GM18870 (cell line): ENCODE measurements at regions not wholly inside any gene's neighbourhood (a gene's known extent, or its start where the extent isn't known, plus 50 kb on each side); places are given as distances from the start of the nearest gene placed in this dataset.
"Not testable (repeated sequence)": the region's sequence is repeated elsewhere in the genome, so short reads cannot be mapped to it uniquely, and the experiment has no call there.

Experiments
- ATAC-seq: cut with Tn5 transposase; IDR thresholded peaks from one replicate; pipeline ENCODE4 v1.9.1; 2021; ENCODE audit warnings: moderate library complexity; ENCODE audit not compliant: unreplicated experiment

- ATAC-seq, result no peak
Observed at GRCh38 chr5:120913396-120913795, 449.3 kb downstream of the PRR16 start.

- ATAC-seq, result no peak
Observed at GRCh38 chr5:120917214-120917758, 453.2 kb downstream of the PRR16 start.

GRCh38 chr5:120919017-120919416 is 454.9 kb downstream of the PRR16 start:
- no peak for ATAC-seq

- no peak for ATAC-seq
Observed at GRCh38 chr5:120923026-120923425, 458.9 kb downstream of the PRR16 start.

GRCh38 chr5:120926471-120926870 is 462.4 kb downstream of the PRR16 start:
- no peak for ATAC-seq

- ATAC-seq, result no peak
Observed at GRCh38 chr5:120927950-120928530, 463.9 kb downstream of the PRR16 start.

GRCh38 chr5:120932480-120932879 is 468.4 kb downstream of the PRR16 start:
- no peak for ATAC-seq

GRCh38 chr5:120934031-120934430 is 469.9 kb downstream of the PRR16 start:
- no peak for ATAC-seq

GRCh38 chr5:120936652-120937051 is 472.6 kb downstream of the PRR16 start:
- no peak for ATAC-seq

- ATAC-seq, result no peak
Observed at GRCh38 chr5:120938604-120939003, 474.5 kb downstream of the PRR16 start.

GRCh38 chr5:120942596-120943350 is 478.7 kb downstream of the PRR16 start:
- ATAC-seq, result no peak

GRCh38 chr5:120949596-120949995 is 485.5 kb downstream of the PRR16 start:
- not testable (repeated sequence) for ATAC-seq

- not testable (repeated sequence) for ATAC-seq
Observed at GRCh38 chr5:120953445-120953844, 489.3 kb downstream of the PRR16 start.

- no peak for ATAC-seq
Observed at GRCh38 chr5:120954255-120954654, 490.2 kb downstream of the PRR16 start.

GRCh38 chr5:120955795-120956194 is 491.7 kb downstream of the PRR16 start:
- no peak for ATAC-seq

- no peak for ATAC-seq
Observed at GRCh38 chr5:120958877-120959485, 494.9 kb downstream of the PRR16 start.

- no peak for ATAC-seq
Observed at GRCh38 chr5:120960510-120960909, 496.4 kb downstream of the PRR16 start.

GRCh38 chr5:120967366-120967765 is 503.3 kb downstream of the PRR16 start:
- ATAC-seq, result no peak

GRCh38 chr5:120974690-120975089 is 510.6 kb downstream of the PRR16 start:
- ATAC-seq, result no peak

- ATAC-seq, result no peak
Observed at GRCh38 chr5:120982351-120982750, 518.3 kb downstream of the PRR16 start.

GRCh38 chr5:120985526-120985925 is 521.4 kb downstream of the PRR16 start:
- ATAC-seq, result no peak

GRCh38 chr5:120988491-120988890 is 524.4 kb downstream of the PRR16 start:
- ATAC-seq, result no peak
